22Rv1 (cell line): ENCODE measurements at regions not wholly inside any gene's neighbourhood (a gene's known extent, or its start where the extent isn't known, plus 50 kb on each side); places are given as distances from the start of the nearest gene placed in this dataset.

Experiments
- ZFX ChIP-seq: fragments of 450-650 bp; IDR thresholded peaks from 2 replicates; pipeline ENCODE4 v1.6.1; 2017; ENCODE audit warnings: antibody characterized with exemption, borderline replicate concordance
- TF ChIP-seq, protein P1 (sequence below): fragments of 450-650 bp; IDR thresholded peaks from 2 replicates; pipeline ENCODE4 v1.5.1; 2017; ENCODE audit warnings: mild to moderate bottlenecking

- TF ChIP-seq, protein P1, sequence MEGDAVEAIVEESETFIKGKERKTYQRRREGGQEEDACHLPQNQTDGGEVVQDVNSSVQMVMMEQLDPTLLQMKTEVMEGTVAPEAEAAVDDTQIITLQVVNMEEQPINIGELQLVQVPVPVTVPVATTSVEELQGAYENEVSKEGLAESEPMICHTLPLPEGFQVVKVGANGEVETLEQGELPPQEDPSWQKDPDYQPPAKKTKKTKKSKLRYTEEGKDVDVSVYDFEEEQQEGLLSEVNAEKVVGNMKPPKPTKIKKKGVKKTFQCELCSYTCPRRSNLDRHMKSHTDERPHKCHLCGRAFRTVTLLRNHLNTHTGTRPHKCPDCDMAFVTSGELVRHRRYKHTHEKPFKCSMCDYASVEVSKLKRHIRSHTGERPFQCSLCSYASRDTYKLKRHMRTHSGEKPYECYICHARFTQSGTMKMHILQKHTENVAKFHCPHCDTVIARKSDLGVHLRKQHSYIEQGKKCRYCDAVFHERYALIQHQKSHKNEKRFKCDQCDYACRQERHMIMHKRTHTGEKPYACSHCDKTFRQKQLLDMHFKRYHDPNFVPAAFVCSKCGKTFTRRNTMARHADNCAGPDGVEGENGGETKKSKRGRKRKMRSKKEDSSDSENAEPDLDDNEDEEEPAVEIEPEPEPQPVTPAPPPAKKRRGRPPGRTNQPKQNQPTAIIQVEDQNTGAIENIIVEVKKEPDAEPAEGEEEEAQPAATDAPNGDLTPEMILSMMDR: no peak
- TF ChIP-seq ZFX: no peak
These were observed 804.8 kb upstream of the IGFBP3 start for GRCh38 chr7:46725838-46726237.
